H9 (cell line): ENCODE measurements at regions not wholly inside any gene's neighbourhood (a gene's known extent, or its start where the extent isn't known, plus 50 kb on each side); places are given as distances from the start of the nearest gene placed in this dataset.

ENCODE experiments used
- DNase-seq: peaks from one replicate; pipeline ENCODE4 v3.0.0-alpha.2; 2017
- H2AFZ ChIP-seq: one replicate; pipeline ENCODE4 v1.6.1; 2013; ENCODE audit warnings: mild to moderate bottlenecking, low read length, control low read depth, moderate library complexity
- H2AK5ac ChIP-seq: 2 replicates; pipeline ENCODE4 v1.6.1; 2013; ENCODE audit warnings: low read length, control low read depth, mixed read lengths; ENCODE audit not compliant: insufficient read length
- H2BK120ac ChIP-seq: one replicate; pipeline ENCODE4 v1.6.1; 2013; ENCODE audit warnings: low read depth, mild to moderate bottlenecking, low read length, control low read depth, inconsistent platforms; ENCODE audit not compliant: poor library complexity, severe bottlenecking
- H2BK12ac ChIP-seq: 2 replicates; pipeline ENCODE4 v1.6.1; 2013; ENCODE audit warnings: low read length, control low read depth, mixed read lengths, low read depth; ENCODE audit not compliant: insufficient read length
- H2BK15ac ChIP-seq: 2 replicates; pipeline ENCODE4 v1.6.1; 2013; ENCODE audit warnings: low read depth, low read length, control low read depth
- H2BK20ac ChIP-seq: one replicate; pipeline ENCODE4 v1.6.1; 2013; ENCODE audit warnings: low read depth, mild to moderate bottlenecking, low read length, control low read depth, inconsistent platforms; ENCODE audit not compliant: poor library complexity, severe bottlenecking
- H2BK5ac ChIP-seq: 2 replicates; pipeline ENCODE4 v1.6.1; 2013; ENCODE audit warnings: low read length, control low read depth, mixed read lengths; ENCODE audit not compliant: insufficient read length
- H3K14ac ChIP-seq: 2 replicates; pipeline ENCODE4 v1.6.1; 2013; ENCODE audit warnings: low read length, control low read depth; ENCODE audit not compliant: insufficient read depth
- H3K18ac ChIP-seq: 2 replicates; pipeline ENCODE4 v1.6.1; 2013; ENCODE audit warnings: low read depth, mild to moderate bottlenecking, mixed read lengths, low read length, control low read depth; ENCODE audit not compliant: insufficient read length
- H3K23ac ChIP-seq: 2 replicates; pipeline ENCODE4 v1.6.1; 2013; ENCODE audit warnings: low read length, control low read depth, mixed read lengths, low read depth; ENCODE audit not compliant: insufficient read length
- H3K23me2 ChIP-seq: 2 replicates; pipeline ENCODE4 v1.6.1; 2013; ENCODE audit warnings: low read depth, mild to moderate bottlenecking, mixed read lengths, low read length, control low read depth; ENCODE audit not compliant: insufficient read length, poor library complexity, severe bottlenecking
- H3K27ac ChIP-seq: 2 replicates; pipeline ENCODE4 v1.5.1; 2013; ENCODE audit warnings: low read length, control low read depth, mixed read lengths, low read depth; ENCODE audit not compliant: insufficient read length
- H3K27me3 ChIP-seq: 2 replicates; pipeline ENCODE4 v1.6.1; 2013; ENCODE audit warnings: low read length, control low read depth, inconsistent platforms; ENCODE audit not compliant: insufficient read depth
- H3K4ac ChIP-seq: 2 replicates; pipeline ENCODE4 v1.6.1; 2013; ENCODE audit warnings: low read depth, mild to moderate bottlenecking, control low read depth, inconsistent platforms, low read length, moderate library complexity
- H3K4me1 ChIP-seq: 2 replicates; pipeline ENCODE4 v1.6.1; 2013; ENCODE audit warnings: low read length, control low read depth, inconsistent platforms; ENCODE audit not compliant: insufficient read depth
- H3K4me2 ChIP-seq: 2 replicates; pipeline ENCODE4 v1.6.1; 2013; ENCODE audit warnings: low read length, control low read depth, mixed read lengths; ENCODE audit not compliant: insufficient read length, insufficient read depth
- H3K56ac ChIP-seq: 2 replicates; pipeline ENCODE4 v1.6.1; 2013; ENCODE audit warnings: low read depth, mild to moderate bottlenecking, mixed read lengths, low read length, control low read depth; ENCODE audit not compliant: insufficient read length
- H3K79me1 ChIP-seq: 2 replicates; pipeline ENCODE4 v1.6.1; 2013; ENCODE audit warnings: low read depth, mild to moderate bottlenecking, moderate library complexity, low read length, control low read depth, inconsistent platforms; ENCODE audit not compliant: insufficient read depth, poor library complexity, severe bottlenecking
- H3K79me2 ChIP-seq: 2 replicates; pipeline ENCODE4 v1.6.1; 2013; ENCODE audit warnings: low read length, control low read depth, inconsistent platforms; ENCODE audit not compliant: insufficient read depth
- H3K9ac ChIP-seq: 2 replicates; pipeline ENCODE4 v1.6.1; 2013; ENCODE audit warnings: low read length, control low read depth, mixed read lengths; ENCODE audit not compliant: insufficient read length; ENCODE audit errors: extremely low read depth
- H3K9me3 ChIP-seq: one replicate; pipeline ENCODE4 v1.6.1; 2013; ENCODE audit warnings: low read depth, low read length, inconsistent platforms; ENCODE audit not compliant: control insufficient read depth
- H3T11ph ChIP-seq: one replicate; pipeline ENCODE4 v1.6.1; 2013; ENCODE audit warnings: mild to moderate bottlenecking, low read length, control low read depth, inconsistent platforms
- H4K20me1 ChIP-seq: one replicate; pipeline ENCODE4 v1.6.1; 2013; ENCODE audit not compliant: control insufficient read depth, insufficient read length, insufficient read depth
- H4K5ac ChIP-seq: 2 replicates; pipeline ENCODE4 v1.6.1; 2013; ENCODE audit warnings: low read depth, mild to moderate bottlenecking, mixed read lengths, low read length, control low read depth; ENCODE audit not compliant: insufficient read length
- H4K8ac ChIP-seq: replicated peaks from 2 replicates; pipeline ENCODE4 v1.6.1; 2013; ENCODE audit warnings: low read length, control low read depth, mixed read lengths, low read depth; ENCODE audit not compliant: insufficient read length
- H4K91ac ChIP-seq: 2 replicates; pipeline ENCODE4 v1.6.1; 2013; ENCODE audit warnings: low read depth, mild to moderate bottlenecking, moderate library complexity, mixed read lengths, low read length, control low read depth; ENCODE audit not compliant: insufficient read length
- H3K27ac Mint-ChIP-seq, 3 experiments: 2 replicates in 2 of 3; 3 replicates in 1 of 3; pipeline ENCODE4 v1.8.0; 2020 to 2021; ENCODE audit warnings: mixed read lengths in 3 of 3, mild to moderate bottlenecking in 1 of 3, moderate library complexity in 1 of 3
- H3K27me3 Mint-ChIP-seq: 2 replicates; pipeline ENCODE4 v1.8.0; 2021; ENCODE audit warnings: low read depth, mild to moderate bottlenecking, moderate library complexity, mixed read lengths
- H3K36me3 Mint-ChIP-seq, 3 experiments: 2 replicates in 2 of 3; 3 replicates in 1 of 3; pipeline ENCODE4 v1.8.0; 2020 to 2021; ENCODE audit warnings: low read depth in 3 of 3, mixed read lengths in 3 of 3; ENCODE audit not compliant: insufficient read depth in 1 of 3
- H3K4me1 Mint-ChIP-seq, 2 experiments: 2 replicates each; pipeline ENCODE4 v1.8.0; 2020; ENCODE audit warnings: mixed read lengths in 2 of 2
- H3K4me3 Mint-ChIP-seq, 2 experiments: 2 replicates in 1 of 2; 3 replicates in 1 of 2; pipeline ENCODE4 v1.8.0; 2020 to 2021; ENCODE audit warnings: mild to moderate bottlenecking in 2 of 2, mixed read lengths in 2 of 2, moderate library complexity in 1 of 2
- H3K9me3 Mint-ChIP-seq, 2 experiments: 2 replicates in 1 of 2; 3 replicates in 1 of 2; pipeline ENCODE4 v1.8.0; 2020; ENCODE audit warnings: mild to moderate bottlenecking in 2 of 2, mixed read lengths in 2 of 2, moderate library complexity in 1 of 2
- WGBS: extraction: QIAGEN DNeasy Blood & Tissue Kit; methylation state at CpG from one replicate; pipeline ENCODE4 v1.1.7; 2013; ENCODE audit warnings: missing lambda C conversion rate, low lambda C conversion rate, mixed read lengths; ENCODE audit not compliant: insufficient read length; ENCODE audit errors: extremely low coverage; 5-methylcytosine and 5-hydroxymethylcytosine counted together
- TF ChIP-seq, protein P1 (sequence below): fragments of 200-600 bp; sonication (generic); conservative IDR thresholded peaks from 3 replicates; pipeline ENCODE4 v1.8.0; 2021; ENCODE audit warnings: antibody characterized with exemption, mild to moderate bottlenecking

DNA sequence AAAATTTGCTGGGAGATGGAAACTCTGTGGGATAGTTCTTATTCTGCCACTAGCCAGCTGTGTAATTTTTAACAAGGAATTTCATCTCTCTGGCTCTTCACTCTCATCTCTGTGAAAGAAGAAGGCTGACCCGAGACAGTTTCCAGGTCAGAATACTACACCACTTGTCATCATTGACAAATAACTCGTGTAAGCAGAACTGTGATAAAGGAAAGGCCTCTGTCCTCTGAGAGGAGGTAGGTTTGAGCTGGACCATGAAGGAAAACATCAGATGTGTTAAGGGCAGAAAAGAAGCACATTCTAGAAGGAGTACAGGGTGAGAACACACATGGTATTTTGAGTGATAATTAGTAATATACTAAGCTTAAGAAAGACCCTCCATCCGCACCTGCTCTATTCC is 211.4 kb upstream of the DDX18 start:
- no peak overlapping the region for H3K27ac ChIP-seq
- no peak overlapping the region for H2BK120ac ChIP-seq
- no peak overlapping the region for H3T11ph ChIP-seq
- peak overlapping the region in 2 of 3 experiments; percentile 45 to 87; a peak in 3 of 7 replicates for H3K27ac Mint-ChIP-seq
- no peak overlapping the region for H2BK15ac ChIP-seq
- no peak overlapping the region for H2BK20ac ChIP-seq
- peaks cover 30 to 33% of the 10 kb centered on the region in 2 experiments for H3K4me1 Mint-ChIP-seq
- H3K4me2 ChIP-seq: no peak overlapping the region
- no CpG with 5 or more reads among the region's 3 CpGs for WGBS
- H4K8ac ChIP-seq: no peak overlapping the region
- no peak overlapping the region for H2BK12ac ChIP-seq
- no peak overlapping the region for H4K5ac ChIP-seq
- no peak overlapping the region for H2BK5ac ChIP-seq
- peaks cover 7 to 46% (median 33%) of the 10 kb centered on the region in 3 experiments; a peak in 6 of 7 replicates for H3K36me3 Mint-ChIP-seq
- no peak overlapping the region for H4K91ac ChIP-seq
- no peaks in the 10 kb centered on the region; a peak in 1 of 5 replicates for H3K9me3 Mint-ChIP-seq
- no peaks in the 10 kb centered on the region for H3K27me3 Mint-ChIP-seq
- H3K56ac ChIP-seq: no peak overlapping the region
- H3K79me2 ChIP-seq: no peaks in the 10 kb centered on the region
- no peak for DNase-seq
- no peaks in the 10 kb centered on the region for H3K23me2 ChIP-seq
- no peak overlapping the region for H3K23ac ChIP-seq
- no peaks in the 10 kb centered on the region for H4K20me1 ChIP-seq
- H2AFZ ChIP-seq: no peak overlapping the region
- H3K9me3 ChIP-seq: no peaks in the 10 kb centered on the region
- no peak overlapping the region for H3K18ac ChIP-seq
- TF ChIP-seq, protein P1, sequence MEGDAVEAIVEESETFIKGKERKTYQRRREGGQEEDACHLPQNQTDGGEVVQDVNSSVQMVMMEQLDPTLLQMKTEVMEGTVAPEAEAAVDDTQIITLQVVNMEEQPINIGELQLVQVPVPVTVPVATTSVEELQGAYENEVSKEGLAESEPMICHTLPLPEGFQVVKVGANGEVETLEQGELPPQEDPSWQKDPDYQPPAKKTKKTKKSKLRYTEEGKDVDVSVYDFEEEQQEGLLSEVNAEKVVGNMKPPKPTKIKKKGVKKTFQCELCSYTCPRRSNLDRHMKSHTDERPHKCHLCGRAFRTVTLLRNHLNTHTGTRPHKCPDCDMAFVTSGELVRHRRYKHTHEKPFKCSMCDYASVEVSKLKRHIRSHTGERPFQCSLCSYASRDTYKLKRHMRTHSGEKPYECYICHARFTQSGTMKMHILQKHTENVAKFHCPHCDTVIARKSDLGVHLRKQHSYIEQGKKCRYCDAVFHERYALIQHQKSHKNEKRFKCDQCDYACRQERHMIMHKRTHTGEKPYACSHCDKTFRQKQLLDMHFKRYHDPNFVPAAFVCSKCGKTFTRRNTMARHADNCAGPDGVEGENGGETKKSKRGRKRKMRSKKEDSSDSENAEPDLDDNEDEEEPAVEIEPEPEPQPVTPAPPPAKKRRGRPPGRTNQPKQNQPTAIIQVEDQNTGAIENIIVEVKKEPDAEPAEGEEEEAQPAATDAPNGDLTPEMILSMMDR: no peak
- no peak overlapping the region for H3K9ac ChIP-seq
- H3K79me1 ChIP-seq: no peaks in the 10 kb centered on the region
- H3K4me1 ChIP-seq: peaks cover 4% of the 10 kb centered on the region; the same call in 1 of the 2 replicates
- no peak overlapping the region for H3K14ac ChIP-seq
- no peak overlapping the region for H2AK5ac ChIP-seq
- H3K27me3 ChIP-seq: no peaks in the 10 kb centered on the region
- H3K4me3 Mint-ChIP-seq: peak overlapping the region in 1 of 2 experiments; percentile 19; a peak in 1 of 5 replicates
- H3K4ac ChIP-seq: no peak overlapping the region
